SK-N-SH (cell line): ENCODE measurements at regions not wholly inside any gene's neighbourhood (a gene's known extent, or its start where the extent isn't known, plus 50 kb on each side); places are given as distances from the start of the nearest gene placed in this dataset.

Experiments
- CTCF ChIA-PET: fragments of 300-600, 350-600 bp; formaldehyde crosslinking; extraction: SDS; loops from one replicate; lab custom pipeline; 2021; lab: Yijun Ruan, JAX
- POLR2A ChIA-PET: fragments of 350-600 bp; sonication (Branson Sonifier 250); formaldehyde crosslinking; extraction: SDS; loops from one replicate; lab custom pipeline; 2020; ENCODE audit warnings: antibody characterized with exemption, inconsistent platforms; lab: Yijun Ruan, JAX
- DNase-seq: peaks from one replicate; pipeline ENCODE4 v3.0.0; 2012
- H2AFZ ChIP-seq: fragments of 200-600 bp; sonication (generic); 2 replicates; pipeline ENCODE4 v1.8.1; 2016; ENCODE audit warnings: antibody characterized with exemption, mild to moderate bottlenecking, low read depth
- H3F3A ChIP-seq: fragments of 200-600 bp; sonication (generic); replicated peaks from 2 replicates; pipeline ENCODE3; 2016; ENCODE audit warnings: antibody characterized with exemption, mild to moderate bottlenecking; ENCODE audit not compliant: insufficient read depth
- H3K27ac ChIP-seq, 2 experiments: fragments of 200-500 bp in 1 of 2; fragments of 200-600 bp in 1 of 2; sonication (Bioruptor generic) in 1 of 2; sonication (generic), shearing (Covaris generic) in 1 of 2; 2 replicates each; pipeline versions ENCODE4 v1.5.1 to v1.6.1; 2014 to 2016; ENCODE audit warnings: low read depth in 2 of 2, inconsistent platforms in 1 of 2, low read length in 1 of 2, mild to moderate bottlenecking in 1 of 2, mixed read lengths in 1 of 2
- H3K27me3 ChIP-seq: fragments of 200-600 bp; sonication (generic), shearing (Covaris generic); 2 replicates; pipeline ENCODE4 v1.6.1; 2016; ENCODE audit warnings: mixed run types; ENCODE audit not compliant: insufficient read depth
- H3K36me3 ChIP-seq, 2 experiments: fragments of 200-500 bp in 1 of 2; fragments of 200-600 bp in 1 of 2; sonication (Bioruptor generic) in 1 of 2; sonication (generic) in 1 of 2; replicated peaks in 1 of 2; 2 replicates each; pipeline versions ENCODE3 to v1.5.1; 2014 to 2016; ENCODE audit warnings: low read length in 1 of 2, mild to moderate bottlenecking in 1 of 2; ENCODE audit not compliant: insufficient read depth in 2 of 2, control insufficient read depth in 1 of 2
- H3K4me1 ChIP-seq, 2 experiments: fragments of 200-500 bp in 1 of 2; fragments of 200-600 bp in 1 of 2; sonication (Bioruptor generic) in 1 of 2; sonication (generic), shearing (Covaris generic) in 1 of 2; 2 replicates each; pipeline versions ENCODE4 v1.5.1 to v1.6.1; 2014 to 2016; ENCODE audit warnings: low read depth in 1 of 2, low read length in 1 of 2, mixed run types in 1 of 2; ENCODE audit not compliant: insufficient read depth in 2 of 2, control insufficient read depth in 1 of 2
- H3K4me2 ChIP-seq: fragments of 200-600 bp; sonication (generic), shearing (Covaris generic); 2 replicates; pipeline ENCODE4 v1.6.1; 2017; ENCODE audit warnings: mixed run types
- H3K4me3 ChIP-seq, 2 experiments: fragments of 200-500 bp in 1 of 2; fragments of 200-600 bp in 1 of 2; sonication (Bioruptor generic) in 1 of 2; sonication (generic), shearing (Covaris generic) in 1 of 2; 2 replicates each; pipeline versions ENCODE4 v1.5.1 to v1.8.1; 2014 to 2016; ENCODE audit warnings: low read depth in 2 of 2, inconsistent platforms in 1 of 2, low read length in 1 of 2, mild to moderate bottlenecking in 1 of 2, mixed read lengths in 1 of 2, moderate library complexity in 1 of 2
- H3K79me2 ChIP-seq: fragments of 200-600 bp; sonication (generic); 2 replicates; pipeline ENCODE4 v1.8.1; 2017; ENCODE audit warnings: mild to moderate bottlenecking; ENCODE audit not compliant: insufficient read depth
- H3K9ac ChIP-seq: fragments of 200-600 bp; sonication (generic); 2 replicates; pipeline ENCODE4 v1.6.1; 2017; ENCODE audit warnings: mixed run types
- H3K9me2 ChIP-seq: fragments of 200-600 bp; sonication (generic); 2 replicates; pipeline ENCODE4 v1.6.1; 2017; ENCODE audit warnings: mixed run types
- H3K9me3 ChIP-seq: fragments of 200-600 bp; sonication (generic); 2 replicates; pipeline ENCODE4 v1.6.1; 2017; ENCODE audit warnings: mixed run types, mild to moderate bottlenecking, moderate library complexity
- H4K20me1 ChIP-seq: fragments of 200-600 bp; sonication (generic); 2 replicates; pipeline ENCODE4 v1.6.1; 2017; ENCODE audit warnings: mild to moderate bottlenecking, mixed run types; ENCODE audit not compliant: insufficient read depth
- ELF1 ChIP-seq: IDR thresholded peaks from 2 replicates; pipeline ENCODE4 v1.4.0; 2012
- EP300 ChIP-seq, 2 experiments: IDR thresholded peaks; 2 replicates each; pipeline versions ENCODE4 v1.4.0 to v1.6.1; 2012; ENCODE audit warnings: borderline replicate concordance in 1 of 2, low read depth in 1 of 2, low read length in 1 of 2
- FOSL2 ChIP-seq: IDR thresholded peaks from 2 replicates; pipeline ENCODE4 v1.4.0; 2012; ENCODE audit warnings: low read depth, mild to moderate bottlenecking, moderate library complexity, borderline replicate concordance
- FOXJ3 ChIP-seq: sonication (generic); formaldehyde crosslinking; IDR thresholded peaks from 2 replicates; pipeline ENCODE4 v1.5.1; 2020; ENCODE audit warnings: mild to moderate bottlenecking, missing genetic modification reagents
- GABPA ChIP-seq: IDR thresholded peaks from 2 replicates; pipeline ENCODE4 v1.4.0; 2012; ENCODE audit warnings: low read depth, mild to moderate bottlenecking
- GATA2 ChIP-seq: sonication (generic); formaldehyde crosslinking; IDR thresholded peaks from 2 replicates; pipeline ENCODE4 v1.5.0; 2020; ENCODE audit warnings: mild to moderate bottlenecking, missing genetic modification reagents
- NRF1 ChIP-seq: IDR thresholded peaks from 2 replicates; pipeline ENCODE4 v1.6.1; 2012; ENCODE audit warnings: low read depth, mild to moderate bottlenecking, low read length
- RAD21 ChIP-seq: IDR thresholded peaks from 2 replicates; pipeline ENCODE4 v1.6.1; 2012; ENCODE audit warnings: mild to moderate bottlenecking, low read length
- RFX5 ChIP-seq: IDR thresholded peaks from 2 replicates; pipeline ENCODE4 v1.6.1; 2012; ENCODE audit warnings: mild to moderate bottlenecking, improper control_type of control experiment, low read length
- SIN3A ChIP-seq: IDR thresholded peaks from 2 replicates; pipeline ENCODE4 v1.6.1; 2012; ENCODE audit warnings: low read depth, mild to moderate bottlenecking, low read length, moderate library complexity, borderline replicate concordance
- SMC3 ChIP-seq: IDR thresholded peaks from 2 replicates; pipeline ENCODE4 v1.6.1; 2012; ENCODE audit warnings: low read depth, low read length, improper control_type of control experiment
- TCF12 ChIP-seq: IDR thresholded peaks from 2 replicates; pipeline ENCODE4 v1.4.0; 2012
- WGBS: methylation state at CpG from one replicate; pipeline ENCODE4 v1.1.6; 2017; ENCODE audit warnings: low lambda C conversion rate; 5-methylcytosine and 5-hydroxymethylcytosine counted together
- TF ChIP-seq, protein P1 (sequence below): IDR thresholded peaks from 2 replicates; pipeline ENCODE4 v1.6.1; 2012; ENCODE audit warnings: mild to moderate bottlenecking, low read depth, low read length, moderate library complexity
- TF ChIP-seq, protein P2 (sequence below): IDR thresholded peaks from 2 replicates; pipeline ENCODE4 v1.4.0; 2012; ENCODE audit warnings: low read depth, borderline replicate concordance
- TF ChIP-seq, protein P3 (sequence below): fragments of 150-350 bp; IDR thresholded peaks from 2 replicates; pipeline ENCODE4 v1.6.1; 2017; ENCODE audit warnings: antibody characterized with exemption, low read length, low read depth, borderline replicate concordance
- TF ChIP-seq, protein P4 (sequence below): fragments of 200-600 bp; sonication (generic); IDR thresholded peaks from 2 replicates; pipeline ENCODE4 v1.6.1; 2017; ENCODE audit warnings: antibody characterized with exemption, mild to moderate bottlenecking, moderate library complexity
- TF ChIP-seq, protein P5 (sequence below): IDR thresholded peaks from 2 replicates; pipeline ENCODE4; 2012
- TF ChIP-seq, protein P6 (sequence below): IDR thresholded peaks from 2 replicates; pipeline ENCODE4 v1.4.0; 2012; ENCODE audit warnings: low read depth

DNA sequence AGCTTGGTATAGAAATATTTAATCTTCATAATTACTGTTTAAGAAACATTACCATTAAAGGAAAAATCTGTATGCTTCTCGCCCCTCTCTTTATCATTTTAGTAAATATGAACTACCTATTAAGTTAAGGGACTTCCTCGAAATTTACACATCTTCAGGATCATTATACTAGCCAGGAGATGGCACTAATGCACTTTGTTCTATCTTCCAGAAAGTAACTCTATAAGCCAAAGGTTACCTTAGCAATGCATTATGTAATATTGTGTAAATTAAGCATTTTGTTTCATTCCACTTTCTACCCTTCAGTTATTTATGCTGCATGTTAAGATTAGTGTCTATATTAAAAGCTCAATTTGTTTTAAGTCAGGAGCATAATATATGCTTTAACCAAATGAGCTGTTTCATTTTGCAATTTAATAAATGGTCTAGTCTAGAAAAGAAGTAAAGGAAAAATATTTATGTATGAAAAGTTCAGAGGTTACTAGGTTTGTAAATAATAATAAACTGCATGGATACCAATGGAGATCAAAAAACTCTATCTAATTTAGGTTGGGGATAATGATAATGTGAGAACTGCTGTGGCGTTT, 128.5 kb downstream of the ANKRD7 start:
- Histone ChIP-seq H3K9me3 (no peaks in the 10 kb centered on the region), H3K4me3 (no peak overlapping the region), H3K79me2 (no peaks in the 10 kb centered on the region), H3K27me3 (no peaks in the 10 kb centered on the region), H3K27ac (no peak overlapping the region), H3K9me2 (no peaks in the 10 kb centered on the region), H3K9ac (no peak overlapping the region), H4K20me1 (no peaks in the 10 kb centered on the region), H3K4me1 (no peaks in the 10 kb centered on the region), H2AFZ (no peak overlapping the region), H3K4me2 (no peak overlapping the region), H3F3A (no peaks in the 10 kb centered on the region), H3K36me3 (no peaks in the 10 kb centered on the region)
- POLR2A ChIA-PET: no interaction called here
- DNase-seq: peak; percentile 16
- WGBS: 35% methylated on average over 3 of the region's 3 CpGs
- TF ChIP-seq RAD21 (peak; percentile 88), EP300 (IDR thresholded peaks at IDR 0.05; ENCODE audit: borderline replicate concordance in 1 of 2, low read depth in 1 of 2, low read length in 1 of 2) (no peak), GATA2 (CRISPR knock-in tag) (no peak), NRF1 (no peak), FOSL2 (no peak), FOXJ3 (CRISPR knock-in tag) (no peak), GABPA (no peak), SIN3A (no peak), RFX5 (no peak), ELF1 (no peak), TCF12 (no peak), SMC3 (peak; percentile 60)
- TF ChIP-seq, protein P1, sequence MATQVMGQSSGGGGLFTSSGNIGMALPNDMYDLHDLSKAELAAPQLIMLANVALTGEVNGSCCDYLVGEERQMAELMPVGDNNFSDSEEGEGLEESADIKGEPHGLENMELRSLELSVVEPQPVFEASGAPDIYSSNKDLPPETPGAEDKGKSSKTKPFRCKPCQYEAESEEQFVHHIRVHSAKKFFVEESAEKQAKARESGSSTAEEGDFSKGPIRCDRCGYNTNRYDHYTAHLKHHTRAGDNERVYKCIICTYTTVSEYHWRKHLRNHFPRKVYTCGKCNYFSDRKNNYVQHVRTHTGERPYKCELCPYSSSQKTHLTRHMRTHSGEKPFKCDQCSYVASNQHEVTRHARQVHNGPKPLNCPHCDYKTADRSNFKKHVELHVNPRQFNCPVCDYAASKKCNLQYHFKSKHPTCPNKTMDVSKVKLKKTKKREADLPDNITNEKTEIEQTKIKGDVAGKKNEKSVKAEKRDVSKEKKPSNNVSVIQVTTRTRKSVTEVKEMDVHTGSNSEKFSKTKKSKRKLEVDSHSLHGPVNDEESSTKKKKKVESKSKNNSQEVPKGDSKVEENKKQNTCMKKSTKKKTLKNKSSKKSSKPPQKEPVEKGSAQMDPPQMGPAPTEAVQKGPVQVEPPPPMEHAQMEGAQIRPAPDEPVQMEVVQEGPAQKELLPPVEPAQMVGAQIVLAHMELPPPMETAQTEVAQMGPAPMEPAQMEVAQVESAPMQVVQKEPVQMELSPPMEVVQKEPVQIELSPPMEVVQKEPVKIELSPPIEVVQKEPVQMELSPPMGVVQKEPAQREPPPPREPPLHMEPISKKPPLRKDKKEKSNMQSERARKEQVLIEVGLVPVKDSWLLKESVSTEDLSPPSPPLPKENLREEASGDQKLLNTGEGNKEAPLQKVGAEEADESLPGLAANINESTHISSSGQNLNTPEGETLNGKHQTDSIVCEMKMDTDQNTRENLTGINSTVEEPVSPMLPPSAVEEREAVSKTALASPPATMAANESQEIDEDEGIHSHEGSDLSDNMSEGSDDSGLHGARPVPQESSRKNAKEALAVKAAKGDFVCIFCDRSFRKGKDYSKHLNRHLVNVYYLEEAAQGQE: no peak
- TF ChIP-seq, protein P2, sequence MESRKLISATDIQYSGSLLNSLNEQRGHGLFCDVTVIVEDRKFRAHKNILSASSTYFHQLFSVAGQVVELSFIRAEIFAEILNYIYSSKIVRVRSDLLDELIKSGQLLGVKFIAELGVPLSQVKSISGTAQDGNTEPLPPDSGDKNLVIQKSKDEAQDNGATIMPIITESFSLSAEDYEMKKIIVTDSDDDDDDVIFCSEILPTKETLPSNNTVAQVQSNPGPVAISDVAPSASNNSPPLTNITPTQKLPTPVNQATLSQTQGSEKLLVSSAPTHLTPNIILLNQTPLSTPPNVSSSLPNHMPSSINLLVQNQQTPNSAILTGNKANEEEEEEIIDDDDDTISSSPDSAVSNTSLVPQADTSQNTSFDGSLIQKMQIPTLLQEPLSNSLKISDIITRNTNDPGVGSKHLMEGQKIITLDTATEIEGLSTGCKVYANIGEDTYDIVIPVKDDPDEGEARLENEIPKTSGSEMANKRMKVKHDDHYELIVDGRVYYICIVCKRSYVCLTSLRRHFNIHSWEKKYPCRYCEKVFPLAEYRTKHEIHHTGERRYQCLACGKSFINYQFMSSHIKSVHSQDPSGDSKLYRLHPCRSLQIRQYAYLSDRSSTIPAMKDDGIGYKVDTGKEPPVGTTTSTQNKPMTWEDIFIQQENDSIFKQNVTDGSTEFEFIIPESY: no peak
- TF ChIP-seq, protein P3, sequence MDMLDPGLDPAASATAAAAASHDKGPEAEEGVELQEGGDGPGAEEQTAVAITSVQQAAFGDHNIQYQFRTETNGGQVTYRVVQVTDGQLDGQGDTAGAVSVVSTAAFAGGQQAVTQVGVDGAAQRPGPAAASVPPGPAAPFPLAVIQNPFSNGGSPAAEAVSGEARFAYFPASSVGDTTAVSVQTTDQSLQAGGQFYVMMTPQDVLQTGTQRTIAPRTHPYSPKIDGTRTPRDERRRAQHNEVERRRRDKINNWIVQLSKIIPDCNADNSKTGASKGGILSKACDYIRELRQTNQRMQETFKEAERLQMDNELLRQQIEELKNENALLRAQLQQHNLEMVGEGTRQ: no peak
- TF ChIP-seq, protein P4, sequence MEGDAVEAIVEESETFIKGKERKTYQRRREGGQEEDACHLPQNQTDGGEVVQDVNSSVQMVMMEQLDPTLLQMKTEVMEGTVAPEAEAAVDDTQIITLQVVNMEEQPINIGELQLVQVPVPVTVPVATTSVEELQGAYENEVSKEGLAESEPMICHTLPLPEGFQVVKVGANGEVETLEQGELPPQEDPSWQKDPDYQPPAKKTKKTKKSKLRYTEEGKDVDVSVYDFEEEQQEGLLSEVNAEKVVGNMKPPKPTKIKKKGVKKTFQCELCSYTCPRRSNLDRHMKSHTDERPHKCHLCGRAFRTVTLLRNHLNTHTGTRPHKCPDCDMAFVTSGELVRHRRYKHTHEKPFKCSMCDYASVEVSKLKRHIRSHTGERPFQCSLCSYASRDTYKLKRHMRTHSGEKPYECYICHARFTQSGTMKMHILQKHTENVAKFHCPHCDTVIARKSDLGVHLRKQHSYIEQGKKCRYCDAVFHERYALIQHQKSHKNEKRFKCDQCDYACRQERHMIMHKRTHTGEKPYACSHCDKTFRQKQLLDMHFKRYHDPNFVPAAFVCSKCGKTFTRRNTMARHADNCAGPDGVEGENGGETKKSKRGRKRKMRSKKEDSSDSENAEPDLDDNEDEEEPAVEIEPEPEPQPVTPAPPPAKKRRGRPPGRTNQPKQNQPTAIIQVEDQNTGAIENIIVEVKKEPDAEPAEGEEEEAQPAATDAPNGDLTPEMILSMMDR: peak; percentile 57
- TF ChIP-seq, protein P5, sequence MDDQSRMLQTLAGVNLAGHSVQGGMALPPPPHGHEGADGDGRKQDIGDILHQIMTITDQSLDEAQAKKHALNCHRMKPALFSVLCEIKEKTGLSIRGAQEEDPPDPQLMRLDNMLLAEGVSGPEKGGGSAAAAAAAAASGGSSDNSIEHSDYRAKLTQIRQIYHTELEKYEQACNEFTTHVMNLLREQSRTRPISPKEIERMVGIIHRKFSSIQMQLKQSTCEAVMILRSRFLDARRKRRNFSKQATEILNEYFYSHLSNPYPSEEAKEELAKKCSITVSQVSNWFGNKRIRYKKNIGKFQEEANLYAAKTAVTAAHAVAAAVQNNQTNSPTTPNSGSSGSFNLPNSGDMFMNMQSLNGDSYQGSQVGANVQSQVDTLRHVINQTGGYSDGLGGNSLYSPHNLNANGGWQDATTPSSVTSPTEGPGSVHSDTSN: no peak
- TF ChIP-seq, protein P6, sequence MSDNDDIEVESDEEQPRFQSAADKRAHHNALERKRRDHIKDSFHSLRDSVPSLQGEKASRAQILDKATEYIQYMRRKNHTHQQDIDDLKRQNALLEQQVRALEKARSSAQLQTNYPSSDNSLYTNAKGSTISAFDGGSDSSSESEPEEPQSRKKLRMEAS: no peak
- CTCF ChIA-PET: interaction anchor here (0.6 to 3.7 kb wide), 32 partner anchors 8 to 866 kb away, joined by 3 to 52 read pairs (median 4); no protein-coding TSS in a partner anchor
